GM12891 (cell line): ENCODE measurements at regions not wholly inside any gene's neighbourhood (a gene's known extent, or its start where the extent isn't known, plus 50 kb on each side); places are given as distances from the start of the nearest gene placed in this dataset.

Source experiments
- POLR2A ChIP-seq: IDR thresholded peaks from 2 replicates; pipeline ENCODE4 v1.6.1; 2011; ENCODE audit warnings: low read depth, low read length, control low read depth
- POLR2AphosphoS5 ChIP-seq: IDR thresholded peaks from 2 replicates; pipeline ENCODE4 v1.6.1; 2011; ENCODE audit warnings: low read depth, low read length, control low read depth
- POU2F2 ChIP-seq: IDR thresholded peaks from 2 replicates; pipeline ENCODE4 v1.6.1; 2011; ENCODE audit warnings: low read depth, mild to moderate bottlenecking, control low read depth, low read length, moderate library complexity
- TAF1 ChIP-seq: IDR thresholded peaks from 2 replicates; pipeline ENCODE4 v1.6.1; 2011; ENCODE audit warnings: low read depth, low read length, control low read depth

DNA sequence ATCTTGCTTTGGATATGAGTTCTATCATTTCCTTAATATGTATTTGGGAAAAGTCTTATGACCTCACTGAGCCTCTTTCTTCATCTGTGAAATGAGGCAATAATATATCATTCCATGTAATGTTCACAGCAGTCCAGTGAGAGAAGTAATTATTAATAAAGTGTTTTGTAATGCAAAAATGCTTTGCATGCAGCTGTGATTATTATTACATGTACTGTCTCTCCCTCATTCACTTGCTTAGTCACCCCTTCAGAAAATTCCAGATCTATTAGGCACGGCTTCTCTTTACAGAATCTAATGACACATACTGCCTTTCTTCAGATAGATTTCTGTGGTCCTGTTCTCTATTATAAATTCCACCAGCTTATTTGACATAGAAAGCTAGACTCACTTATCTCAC, 53.5 kb upstream of the FGF13 start:
- TF ChIP-seq POLR2A (no peak), POLR2AphosphoS5 (no peak), POU2F2 (no peak), TAF1 (no peak)
